Ectodermal cell (in vitro differentiated cells): ENCODE measurements at regions not wholly inside any gene's neighbourhood (a gene's known extent, or its start where the extent isn't known, plus 50 kb on each side); places are given as distances from the start of the nearest gene placed in this dataset.
"Not testable (repeated sequence)": the region's sequence is repeated elsewhere in the genome, so short reads cannot be mapped to it uniquely, and the experiment has no call there.

ENCODE experiments used
- H3K27ac ChIP-seq: 2 replicates; pipeline ENCODE4 v1.7.0; 2013; ENCODE audit warnings: mild to moderate bottlenecking, low read depth, low read length; ENCODE audit not compliant: insufficient read depth, poor library complexity, severe bottlenecking
- H3K27me3 ChIP-seq: 2 replicates; pipeline ENCODE4 v1.7.0; 2013; ENCODE audit warnings: mild to moderate bottlenecking, low read length; ENCODE audit not compliant: insufficient read depth, control insufficient read depth, poor library complexity, severe bottlenecking
- H3K36me3 ChIP-seq: one replicate; pipeline ENCODE4 v1.7.0; 2013; ENCODE audit warnings: low read length; ENCODE audit not compliant: control insufficient read depth, insufficient read depth
- H3K4me1 ChIP-seq: one replicate; pipeline ENCODE4 v1.7.0; 2013; ENCODE audit warnings: low read length; ENCODE audit not compliant: control insufficient read depth, insufficient read depth
- H3K4me3 ChIP-seq: 2 replicates; pipeline ENCODE4 v1.7.0; 2013; ENCODE audit warnings: low read depth, low read length, control low read depth; ENCODE audit not compliant: insufficient read depth
- H3K9me3 ChIP-seq: 2 replicates; pipeline ENCODE4 v1.7.0; 2013; ENCODE audit warnings: mild to moderate bottlenecking, low read length, moderate library complexity; ENCODE audit not compliant: control insufficient read depth
- WGBS, 2 experiments: methylation state at CpG; one replicate each; pipeline ENCODE4 v1.1.7; 2013; ENCODE audit warnings: missing lambda C conversion rate in 2 of 2; 5-methylcytosine and 5-hydroxymethylcytosine counted together

GRCh38 chr16:63877401-63877800, 1244.5 kb downstream of the CDH11 start:
- Histone ChIP-seq H3K27ac (no peak overlapping the region), H3K4me1 (no peaks in the 10 kb centered on the region), H3K36me3 (no peaks in the 10 kb centered on the region), H3K4me3 (no peak overlapping the region), H3K9me3 (no peaks in the 10 kb centered on the region), H3K27me3 (no peaks in the 10 kb centered on the region)
- 90 to 100% methylated on average over 2 to 3 of the region's 3 CpGs for WGBS, 2 experiments

- no peaks in the 10 kb centered on the region for H3K4me1 ChIP-seq
- no peak overlapping the region for H3K4me3 ChIP-seq
- no peaks in the 10 kb centered on the region for H3K27me3 ChIP-seq
- H3K9me3 ChIP-seq, result no peaks in the 10 kb centered on the region
- no peaks in the 10 kb centered on the region for H3K36me3 ChIP-seq
- no peak overlapping the region for H3K27ac ChIP-seq
Measured at GRCh38 chr16:63876103-63876502, 1245.8 kb downstream of the CDH11 start.

GRCh38 chr16:63860700-63861099, 1261.2 kb downstream of the CDH11 start:
- not testable (repeated sequence) for H3K27ac ChIP-seq, H3K27me3 ChIP-seq, H3K4me3 ChIP-seq, H3K9me3 ChIP-seq, H3K4me1 ChIP-seq, H3K36me3 ChIP-seq
- WGBS, 2 experiments, result 90 to 95% methylated on average over 19 to 20 of the region's 20 CpGs

GRCh38 chr16:63856537-63856936, 1265.3 kb downstream of the CDH11 start:
- 95 to 96% methylated on average over 1 of the region's 1 CpG for WGBS, 2 experiments
- H3K9me3 ChIP-seq, result no peaks in the 10 kb centered on the region

GRCh38 chr16:63850979-63851378, 1270.9 kb downstream of the CDH11 start:
- Histone ChIP-seq H3K9me3 (no peaks in the 10 kb centered on the region), H3K4me3 (no peak overlapping the region), H3K36me3 (no peaks in the 10 kb centered on the region), H3K27me3 (no peaks in the 10 kb centered on the region), H3K27ac (no peak overlapping the region), H3K4me1 (no peaks in the 10 kb centered on the region)
- 98% methylated on average over 2 to 3 of the region's 3 CpGs for WGBS, 2 experiments

More at GRCh38 chr16:63856537-63856936, 1265.3 kb downstream of the CDH11 start:
- no peaks in the 10 kb centered on the region for H3K36me3 ChIP-seq
- H3K27me3 ChIP-seq, result no peaks in the 10 kb centered on the region
- H3K4me1 ChIP-seq, result no peaks in the 10 kb centered on the region
- H3K4me3 ChIP-seq, result no peak overlapping the region
- no peak overlapping the region for H3K27ac ChIP-seq

- no CpG with 5 or more reads among the region's 1 CpG for WGBS, 2 experiments
- no peak overlapping the region for H3K4me3 ChIP-seq
- no peaks in the 10 kb centered on the region for H3K4me1 ChIP-seq
- H3K27ac ChIP-seq, result no peak overlapping the region
- H3K27me3 ChIP-seq, result no peaks in the 10 kb centered on the region
- H3K9me3 ChIP-seq, result no peaks in the 10 kb centered on the region
- no peaks in the 10 kb centered on the region for H3K36me3 ChIP-seq
Measured at GRCh38 chr16:63841271-63841670, 1280.6 kb downstream of the CDH11 start.

GRCh38 chr16:63830061-63830460, 1291.8 kb downstream of the CDH11 start:
- WGBS, 2 experiments, result 95 to 96% methylated on average over 3 of the region's 3 CpGs
- Histone ChIP-seq H3K27me3 (no peaks in the 10 kb centered on the region), H3K4me3 (no peak overlapping the region), H3K9me3 (no peaks in the 10 kb centered on the region), H3K4me1 (no peaks in the 10 kb centered on the region), H3K36me3 (no peaks in the 10 kb centered on the region), H3K27ac (no peak overlapping the region)

GRCh38 chr16:63822818-63823217, 1299.0 kb downstream of the CDH11 start:
- no peak overlapping the region for H3K27ac ChIP-seq
- no peaks in the 10 kb centered on the region for H3K4me1 ChIP-seq
- no peaks in the 10 kb centered on the region for H3K36me3 ChIP-seq
- no peaks in the 10 kb centered on the region for H3K27me3 ChIP-seq
- no peak overlapping the region for H3K4me3 ChIP-seq
- 88% methylated on average over 3 of the region's 3 CpGs for WGBS, 2 experiments
- no peaks in the 10 kb centered on the region for H3K9me3 ChIP-seq

GRCh38 chr16:63816276-63816675, 1305.6 kb downstream of the CDH11 start:
- no peak overlapping the region for H3K27ac ChIP-seq
- H3K4me1 ChIP-seq, result peaks cover 5% of the 10 kb centered on the region
- H3K4me3 ChIP-seq, result no peak overlapping the region
- H3K9me3 ChIP-seq, result no peaks in the 10 kb centered on the region
- H3K36me3 ChIP-seq, result no peaks in the 10 kb centered on the region
- H3K27me3 ChIP-seq, result no peaks in the 10 kb centered on the region
- 81 to 91% methylated on average over 3 of the region's 3 CpGs for WGBS, 2 experiments

GRCh38 chr16:63813862-63814261, 1308.0 kb downstream of the CDH11 start:
- H3K36me3 ChIP-seq, result no peaks in the 10 kb centered on the region
- no peak overlapping the region for H3K27ac ChIP-seq
- H3K4me3 ChIP-seq, result no peak overlapping the region
- peaks cover 5% of the 10 kb centered on the region for H3K4me1 ChIP-seq
- no peaks in the 10 kb centered on the region for H3K27me3 ChIP-seq
- H3K9me3 ChIP-seq, result no peaks in the 10 kb centered on the region

GRCh38 chr16:63808730-63809129, 1313.1 kb downstream of the CDH11 start:
- WGBS, 2 experiments, result 95 to 96% methylated on average over 1 of the region's 1 CpG
- Histone ChIP-seq H3K27ac (no peak overlapping the region), H3K27me3 (no peaks in the 10 kb centered on the region), H3K4me1 (no peaks in the 10 kb centered on the region), H3K36me3 (no peaks in the 10 kb centered on the region), H3K4me3 (no peak overlapping the region), H3K9me3 (no peaks in the 10 kb centered on the region)
